Thyroid gland (tissue), 4 donors: ENCODE measurements at regions not wholly inside any gene's neighbourhood (a gene's known extent, or its start where the extent isn't known, plus 50 kb on each side); places are given as distances from the start of the nearest gene placed in this dataset.

Experiments
- CTCF ChIP-seq, 6 experiments: fragments of 200-600 bp in 3 of 6; fragments of 450-650 bp in 3 of 6; sonication (generic) in 3 of 6; IDR thresholded peaks; one replicate each; pipeline ENCODE4 v1.5.1; 2016 to 2019; ENCODE audit warnings: antibody characterized with exemption in 6 of 6, mild to moderate bottlenecking in 2 of 6, inconsistent platforms in 1 of 6, moderate library complexity in 1 of 6
- POLR2A ChIP-seq, 2 donors: fragments of 450-650 bp; IDR thresholded peaks; one replicate each; pipeline ENCODE4 v1.6.1; 2017; ENCODE audit warnings: antibody characterized with exemption in 2 of 2, mild to moderate bottlenecking in 2 of 2, moderate library complexity in 1 of 2

DNA sequence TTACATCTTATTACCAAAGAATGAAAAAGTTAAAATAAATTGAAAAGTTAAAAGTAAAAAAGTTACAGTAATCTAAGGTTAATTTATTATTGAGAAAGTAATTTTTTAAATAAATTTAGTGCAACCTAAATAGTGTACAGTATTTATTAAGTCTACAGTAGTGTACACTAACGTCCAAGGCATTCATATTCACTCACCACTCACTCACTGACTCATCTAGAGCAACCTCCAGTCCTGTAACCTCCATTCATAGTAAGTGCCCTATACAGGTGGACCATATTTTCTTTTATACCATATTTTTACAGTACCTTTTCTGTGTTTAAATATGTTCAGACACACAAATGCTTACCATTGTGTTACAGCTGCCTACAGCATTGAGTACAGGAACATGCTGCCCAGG, 624.7 kb upstream of the NOX3 start:
- TF ChIP-seq POLR2A (IDR thresholded peaks at IDR 0.05) (no peak), CTCF (IDR thresholded peaks at IDR 0.05) (no peak)
